Medulla oblongata (tissue), 1 donor: ENCODE measurements at regions not wholly inside any gene's neighbourhood (a gene's known extent, or its start where the extent isn't known, plus 50 kb on each side); places are given as distances from the start of the nearest gene placed in this dataset.

Source experiments
- DNase-seq: peaks from one replicate; pipeline ENCODE4 v3.0.0-alpha.2; 2015; ENCODE audit errors: extremely low spot score

GRCh38 chr7:25392588-25393338, 164.5 kb upstream of the NPVF start:
- no peak for DNase-seq

- DNase-seq = no peak
Measured at GRCh38 chr7:25395976-25396375, 167.7 kb upstream of the NPVF start.

GRCh38 chr7:25396668-25397067, 168.4 kb upstream of the NPVF start:
- no peak for DNase-seq

GRCh38 chr7:25398418-25398817, 170.1 kb upstream of the NPVF start:
- no peak for DNase-seq

- DNase-seq = no peak
Measured at GRCh38 chr7:25399000-25399750, 170.9 kb upstream of the NPVF start.

- no peak for DNase-seq
Measured at GRCh38 chr7:25402532-25402931, 174.2 kb upstream of the NPVF start.

GRCh38 chr7:25405736-25406135, 177.4 kb upstream of the NPVF start:
- DNase-seq = no peak

GRCh38 chr7:25407053-25407452, 178.8 kb upstream of the NPVF start:
- no peak for DNase-seq

GRCh38 chr7:25408012-25408687, 179.9 kb upstream of the NPVF start:
- no peak for DNase-seq

- DNase-seq = no peak
Measured at GRCh38 chr7:25408876-25409275, 180.6 kb upstream of the NPVF start.

- no peak for DNase-seq
Measured at GRCh38 chr7:25409897-25410636, 181.8 kb upstream of the NPVF start.

- no peak for DNase-seq
Measured at GRCh38 chr7:25420771-25421170, 192.5 kb upstream of the NPVF start.

- DNase-seq = no peak
Measured at GRCh38 chr7:25424113-25424512, 195.8 kb upstream of the NPVF start.

- DNase-seq = no peak
Measured at GRCh38 chr7:25424855-25425254, 196.6 kb upstream of the NPVF start.

GRCh38 chr7:25427721-25428120, 199.4 kb upstream of the NPVF start:
- no peak for DNase-seq

- DNase-seq = no peak
Measured at GRCh38 chr7:25429731-25430130, 201.4 kb upstream of the NPVF start.

GRCh38 chr7:25430200-25430931, 202.1 kb upstream of the NPVF start:
- DNase-seq = no peak

GRCh38 chr7:25431956-25432450, 203.7 kb upstream of the NPVF start:
- DNase-seq = no peak

- DNase-seq = no peak
Measured at GRCh38 chr7:25432807-25433206, 204.5 kb upstream of the NPVF start.

GRCh38 chr7:25436413-25436812, 208.1 kb upstream of the NPVF start:
- DNase-seq = no peak

GRCh38 chr7:25437308-25437707, 209.0 kb upstream of the NPVF start:
- DNase-seq = no peak
